ENCODE measurements at regions not wholly inside any gene's neighbourhood (a gene's known extent, or its start where the extent isn't known, plus 50 kb on each side); places are given as distances from the start of the nearest gene placed in this dataset.

DNA sequence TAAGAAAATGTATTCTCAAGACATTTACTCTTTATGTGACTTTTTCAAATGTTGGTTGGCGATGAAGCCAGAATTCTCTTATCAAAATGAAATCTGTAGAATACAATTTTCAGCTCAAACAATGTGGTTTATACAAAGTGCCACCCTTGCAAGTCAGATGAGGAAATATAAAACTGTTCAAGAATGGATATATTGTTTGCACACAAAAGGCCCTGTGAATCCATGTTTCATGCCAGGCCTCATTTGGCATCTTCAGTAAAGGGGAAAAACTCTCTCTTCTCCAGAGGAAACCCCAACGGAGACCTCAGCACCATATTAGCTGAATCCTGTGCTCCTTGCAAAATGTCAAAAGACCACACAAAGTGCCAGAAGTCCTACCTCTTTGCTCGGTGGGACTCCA is 310.4 kb downstream of the RRAGC start:
- TF ChIP-seq, protein P1, sequence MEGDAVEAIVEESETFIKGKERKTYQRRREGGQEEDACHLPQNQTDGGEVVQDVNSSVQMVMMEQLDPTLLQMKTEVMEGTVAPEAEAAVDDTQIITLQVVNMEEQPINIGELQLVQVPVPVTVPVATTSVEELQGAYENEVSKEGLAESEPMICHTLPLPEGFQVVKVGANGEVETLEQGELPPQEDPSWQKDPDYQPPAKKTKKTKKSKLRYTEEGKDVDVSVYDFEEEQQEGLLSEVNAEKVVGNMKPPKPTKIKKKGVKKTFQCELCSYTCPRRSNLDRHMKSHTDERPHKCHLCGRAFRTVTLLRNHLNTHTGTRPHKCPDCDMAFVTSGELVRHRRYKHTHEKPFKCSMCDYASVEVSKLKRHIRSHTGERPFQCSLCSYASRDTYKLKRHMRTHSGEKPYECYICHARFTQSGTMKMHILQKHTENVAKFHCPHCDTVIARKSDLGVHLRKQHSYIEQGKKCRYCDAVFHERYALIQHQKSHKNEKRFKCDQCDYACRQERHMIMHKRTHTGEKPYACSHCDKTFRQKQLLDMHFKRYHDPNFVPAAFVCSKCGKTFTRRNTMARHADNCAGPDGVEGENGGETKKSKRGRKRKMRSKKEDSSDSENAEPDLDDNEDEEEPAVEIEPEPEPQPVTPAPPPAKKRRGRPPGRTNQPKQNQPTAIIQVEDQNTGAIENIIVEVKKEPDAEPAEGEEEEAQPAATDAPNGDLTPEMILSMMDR (IDR thresholded peaks at IDR 0.05) = no peak
- TF ChIP-seq POLR2A (IDR thresholded peaks at IDR 0.05) = no peak

All from adrenal gland (tissue), 5 donors.